WTC11 (cell line): ENCODE measurements at regions not wholly inside any gene's neighbourhood (a gene's known extent, or its start where the extent isn't known, plus 50 kb on each side); places are given as distances from the start of the nearest gene placed in this dataset.

Experiments used
- ATAC-seq: fragments of 200-7000 bp; cut with Tn5 transposase; 2 replicates; pipeline ENCODE4 v1.10.0; 2021; ENCODE audit warnings: mild to moderate bottlenecking, moderate library complexity
- CTCF ChIA-PET: fragments of 300-600 bp; sonication (Branson Sonifier 250); formaldehyde crosslinking; loops from one replicate; lab custom pipeline; 2021; ENCODE audit warnings: antibody characterized with exemption; lab: Charles Lee
- POLR2A ChIA-PET: fragments of 350-600 bp; sonication (Branson Sonifier 250); formaldehyde crosslinking; loops from one replicate; lab custom pipeline; 2021; ENCODE audit warnings: antibody characterized with exemption; lab: Charles Lee
- DNase-seq: peaks from one replicate; pipeline ENCODE4 v3.0.0; 2021; ENCODE audit warnings: low spot score
- H3K27ac Mint-ChIP-seq: 2 replicates; pipeline ENCODE4 v1.8.0; 2021; ENCODE audit warnings: mixed read lengths
- H3K27me3 Mint-ChIP-seq: 2 replicates; pipeline ENCODE4 v1.8.0; 2021; ENCODE audit warnings: low read depth, mild to moderate bottlenecking, moderate library complexity, mixed read lengths
- H3K36me3 Mint-ChIP-seq: 2 replicates; pipeline ENCODE4 v1.8.0; 2021; ENCODE audit warnings: mixed read lengths
- H3K4me1 Mint-ChIP-seq: 2 replicates; pipeline ENCODE4 v1.8.0; 2022; ENCODE audit warnings: mixed read lengths
- H3K4me3 Mint-ChIP-seq: 2 replicates; pipeline ENCODE4 v1.8.0; 2021; ENCODE audit warnings: mild to moderate bottlenecking, moderate library complexity, mixed read lengths
- H3K9me3 Mint-ChIP-seq: 2 replicates; pipeline ENCODE4 v1.8.0; 2021; ENCODE audit warnings: mixed read lengths
- AFF4 ChIP-seq: sonication (generic); formaldehyde crosslinking; IDR thresholded peaks from 2 replicates; pipeline ENCODE4 v1.8.1; 2023; ENCODE audit warnings: mild to moderate bottlenecking, missing genetic modification reagents, borderline replicate concordance
- ATF1 ChIP-seq: sonication (generic); formaldehyde crosslinking; IDR thresholded peaks from 2 replicates; pipeline ENCODE4 v1.8.1; 2023; ENCODE audit warnings: mild to moderate bottlenecking, moderate library complexity, missing genetic modification reagents
- CREB1 ChIP-seq: sonication (generic); formaldehyde crosslinking; IDR thresholded peaks from 2 replicates; pipeline ENCODE4 v1.8.0; 2023; ENCODE audit warnings: mild to moderate bottlenecking, missing genetic modification reagents
- FOXJ3 ChIP-seq: sonication (generic); formaldehyde crosslinking; IDR thresholded peaks from 2 replicates; pipeline ENCODE4 v1.9.0; 2021; ENCODE audit warnings: missing genetic modification reagents, mild to moderate bottlenecking, borderline replicate concordance
- FOXK1 ChIP-seq: sonication (generic); formaldehyde crosslinking; IDR thresholded peaks from 2 replicates; pipeline ENCODE4 v1.8.0; 2022; ENCODE audit warnings: mild to moderate bottlenecking, moderate library complexity, missing genetic modification reagents
- HMGA2 ChIP-seq: fragments of 250-450 bp; sonication (Bioruptor Pico); IDR thresholded peaks from 2 replicates; pipeline ENCODE4 v1.4.0; 2021; ENCODE audit warnings: mild to moderate bottlenecking, moderate library complexity
- KAT7 ChIP-seq: sonication (generic); formaldehyde crosslinking; IDR thresholded peaks from 2 replicates; pipeline ENCODE4 v1.8.1; 2023; ENCODE audit warnings: missing genetic modification reagents, mild to moderate bottlenecking, borderline replicate concordance
- MXD4 ChIP-seq: fragments of 250-450 bp; sonication (Bioruptor Pico); IDR thresholded peaks from 2 replicates; pipeline ENCODE4 v1.8.0; 2021; ENCODE audit warnings: mild to moderate bottlenecking, moderate library complexity, borderline replicate concordance
- MYBL2 ChIP-seq: sonication (generic); formaldehyde crosslinking; IDR thresholded peaks from 2 replicates; pipeline ENCODE4 v1.8.1; 2023; ENCODE audit warnings: mild to moderate bottlenecking, moderate library complexity, missing genetic modification reagents
- NR2C2 ChIP-seq: sonication (generic); formaldehyde crosslinking; IDR thresholded peaks from 2 replicates; pipeline ENCODE4 v1.8.0; 2022; ENCODE audit warnings: mild to moderate bottlenecking, missing genetic modification reagents
- OVOL2 ChIP-seq: fragments of 250-450 bp; sonication (Bioruptor Pico); IDR thresholded peaks from 2 replicates; pipeline ENCODE4 v1.9.0; 2021; ENCODE audit warnings: mild to moderate bottlenecking, borderline replicate concordance
- PRRX2 ChIP-seq: fragments of 250-450 bp; sonication (Bioruptor Pico); IDR thresholded peaks from 2 replicates; pipeline ENCODE4 v1.8.0; 2021; ENCODE audit warnings: mild to moderate bottlenecking
- TCF7 ChIP-seq: sonication (generic); formaldehyde crosslinking; IDR thresholded peaks from 2 replicates; pipeline ENCODE4 v1.8.0; 2022; ENCODE audit warnings: mild to moderate bottlenecking, low read depth, missing genetic modification reagents, moderate library complexity
- TP53 ChIP-seq: sonication (generic); formaldehyde crosslinking; IDR thresholded peaks from 2 replicates; pipeline ENCODE4 v1.8.1; 2023; ENCODE audit warnings: mild to moderate bottlenecking, missing genetic modification reagents
- USF2 ChIP-seq: sonication (generic); formaldehyde crosslinking; IDR thresholded peaks from 2 replicates; pipeline ENCODE4 v1.8.1; 2023; ENCODE audit warnings: mild to moderate bottlenecking, missing genetic modification reagents, moderate library complexity
- ZMAT4 ChIP-seq: fragments of 250-450 bp; sonication (Bioruptor Pico); IDR thresholded peaks from 2 replicates; pipeline ENCODE4 v1.9.0; 2021; ENCODE audit warnings: mild to moderate bottlenecking
- ZNF121 ChIP-seq: sonication (generic); formaldehyde crosslinking; IDR thresholded peaks from 2 replicates; pipeline ENCODE4 v1.8.0; 2023; ENCODE audit warnings: missing genetic modification reagents
- ZNF138 ChIP-seq: sonication (generic); formaldehyde crosslinking; conservative IDR thresholded peaks from 2 replicates; pipeline ENCODE4 v1.8.1; 2022; ENCODE audit warnings: mild to moderate bottlenecking, moderate library complexity, missing genetic modification reagents
- ZNF219 ChIP-seq: sonication (generic); formaldehyde crosslinking; IDR thresholded peaks from 2 replicates; pipeline ENCODE4 v1.8.0; 2023; ENCODE audit warnings: missing genetic modification reagents, mild to moderate bottlenecking, borderline replicate concordance
- ZNF671 ChIP-seq: fragments of 250-450 bp; sonication (Bioruptor Pico); IDR thresholded peaks from 2 replicates; pipeline ENCODE4 v1.8.0; 2021; ENCODE audit warnings: mild to moderate bottlenecking
- ZSCAN18 ChIP-seq: fragments of 250-450 bp; sonication (Bioruptor Pico); IDR thresholded peaks from 2 replicates; pipeline ENCODE4 v2.1.2; 2022; ENCODE audit warnings: mild to moderate bottlenecking, moderate library complexity
- TF ChIP-seq, protein P1 (sequence below): sonication (generic); formaldehyde crosslinking; IDR thresholded peaks from 2 replicates; pipeline ENCODE4 v1.8.0; 2022; ENCODE audit warnings: mild to moderate bottlenecking, missing genetic modification reagents

DNA sequence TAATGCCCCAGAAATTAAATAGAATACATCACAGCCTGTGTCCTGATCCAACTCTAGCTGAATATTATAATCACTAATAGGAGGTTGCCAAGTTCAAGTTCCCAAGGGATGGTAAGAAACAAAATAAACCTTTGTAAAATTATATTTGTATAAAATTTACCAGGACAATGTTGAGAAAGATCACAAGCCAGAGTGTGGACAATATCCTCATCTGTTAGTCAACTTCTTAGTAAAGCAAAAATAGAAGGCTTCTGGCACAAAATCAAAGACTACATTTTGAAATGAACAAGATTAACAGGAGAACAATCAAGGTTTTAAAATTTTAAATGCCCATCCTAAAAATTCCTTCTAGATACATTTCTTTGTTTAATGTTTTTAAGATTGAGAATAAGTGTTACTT is 290.4 kb upstream of the HSF2 start:
- Mint-ChIP-seq H3K27me3 (no peaks in the 10 kb centered on the region), H3K36me3 (no peaks in the 10 kb centered on the region), H3K4me1 (no peaks in the 10 kb centered on the region), H3K4me3 (no peak overlapping the region), H3K27ac (no peak overlapping the region), H3K9me3 (no peaks in the 10 kb centered on the region)
- no peak for ATAC-seq
- ChIA-PET CTCF (no interaction called here), POLR2A (no interaction called here)
- TF ChIP-seq ZNF671 (no peak), ZNF219 (CRISPR knock-in tag) (no peak), KAT7 (no peak)
- DNase-seq, result no peak

DNA sequence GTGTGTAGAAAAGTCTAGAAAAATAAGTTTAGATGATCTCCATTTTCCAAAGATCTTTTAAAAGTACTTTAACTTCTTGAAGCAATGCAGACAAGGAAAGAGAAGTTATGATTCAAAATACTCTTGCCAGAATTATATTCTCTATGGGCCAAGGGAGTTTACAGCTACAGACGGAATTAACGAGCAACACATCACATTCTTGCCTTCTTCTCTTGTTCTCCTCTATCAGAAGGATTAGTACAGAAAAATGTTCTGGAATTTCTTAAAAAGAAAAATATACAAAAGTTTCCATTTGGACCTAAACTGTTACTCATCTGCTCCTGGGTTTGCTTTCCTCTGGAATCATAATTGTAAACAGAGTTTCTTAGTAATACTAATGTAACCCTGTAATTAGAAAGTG is 284.7 kb upstream of the HSF2 start:
- TF ChIP-seq FOXJ3 (no peak), NR2C2 (CRISPR knock-in tag) (no peak), FOXK1 (CRISPR knock-in tag) (no peak), ZMAT4 (no peak), USF2 (CRISPR knock-in tag) (no peak), PRRX2 (CRISPR knock-in tag) (no peak), ZNF138 (CRISPR knock-in tag) (no peak), HMGA2 (CRISPR knock-in tag) (no peak), AFF4 (CRISPR knock-in tag) (no peak), ZNF121 (no peak), TP53 (no peak), CREB1 (CRISPR knock-in tag) (no peak), MYBL2 (CRISPR knock-in tag) (no peak)
- TF ChIP-seq, protein P1, sequence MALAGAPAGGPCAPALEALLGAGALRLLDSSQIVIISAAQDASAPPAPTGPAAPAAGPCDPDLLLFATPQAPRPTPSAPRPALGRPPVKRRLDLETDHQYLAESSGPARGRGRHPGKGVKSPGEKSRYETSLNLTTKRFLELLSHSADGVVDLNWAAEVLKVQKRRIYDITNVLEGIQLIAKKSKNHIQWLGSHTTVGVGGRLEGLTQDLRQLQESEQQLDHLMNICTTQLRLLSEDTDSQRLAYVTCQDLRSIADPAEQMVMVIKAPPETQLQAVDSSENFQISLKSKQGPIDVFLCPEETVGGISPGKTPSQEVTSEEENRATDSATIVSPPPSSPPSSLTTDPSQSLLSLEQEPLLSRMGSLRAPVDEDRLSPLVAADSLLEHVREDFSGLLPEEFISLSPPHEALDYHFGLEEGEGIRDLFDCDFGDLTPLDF, result no peak
- H3K9me3 Mint-ChIP-seq, result no peaks in the 10 kb centered on the region
- ATAC-seq (no peak), DNase-seq (no peak)
- CTCF ChIA-PET, result no interaction called here
- H3K4me3 Mint-ChIP-seq, result no peak overlapping the region
- POLR2A ChIA-PET, result no interaction called here
- no peak overlapping the region for H3K27ac Mint-ChIP-seq
- no peaks in the 10 kb centered on the region for H3K36me3 Mint-ChIP-seq
- no peaks in the 10 kb centered on the region for H3K27me3 Mint-ChIP-seq
- H3K4me1 Mint-ChIP-seq, result no peaks in the 10 kb centered on the region

DNA sequence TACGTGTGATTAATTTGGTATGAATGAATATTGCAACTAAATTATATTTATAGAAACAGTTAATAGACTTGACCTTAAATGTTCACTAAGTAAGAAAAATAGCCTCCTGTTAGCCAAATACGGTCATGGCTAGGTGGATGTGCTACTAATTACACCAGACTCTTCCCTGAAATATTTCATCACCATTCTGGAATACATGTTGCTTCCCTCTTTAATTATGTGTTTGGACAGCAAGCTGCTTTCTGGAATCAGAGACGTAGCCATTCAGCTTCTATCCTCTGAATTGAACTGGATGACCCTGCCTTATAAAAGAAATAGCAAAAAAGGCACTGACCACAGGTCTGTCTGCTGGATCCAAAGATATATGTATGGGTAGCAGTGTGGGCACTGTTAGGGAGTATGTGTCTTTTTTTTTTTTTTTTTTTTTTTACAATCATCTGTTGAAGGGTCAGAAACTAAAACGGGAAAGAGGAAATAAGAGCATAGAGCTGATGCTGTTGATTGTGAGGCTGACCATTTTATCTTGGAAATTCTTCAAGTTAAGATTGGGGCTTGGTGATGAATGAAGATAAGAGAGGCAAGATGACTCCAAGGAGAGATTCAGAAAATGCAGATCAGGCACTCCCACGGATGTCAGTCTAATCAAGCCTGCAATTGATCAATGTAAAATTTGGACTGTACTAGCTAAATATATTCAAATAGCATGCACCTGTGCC is 283.2 kb upstream of the HSF2 start:
- H3K9me3 Mint-ChIP-seq, result no peaks in the 10 kb centered on the region
- ATAC-seq (no peak), DNase-seq (no peak)
- no peaks in the 10 kb centered on the region for H3K4me1 Mint-ChIP-seq
- no peak overlapping the region for H3K4me3 Mint-ChIP-seq
- H3K27me3 Mint-ChIP-seq, result no peaks in the 10 kb centered on the region
- no peak overlapping the region for H3K27ac Mint-ChIP-seq
- ChIA-PET CTCF (no interaction called here), POLR2A (no interaction called here)
- no peaks in the 10 kb centered on the region for H3K36me3 Mint-ChIP-seq
- no peak for TF ChIP-seq ATF1 (CRISPR knock-in tag)
- no peak for TF ChIP-seq MXD4 (CRISPR knock-in tag)
- TF ChIP-seq TCF7 (CRISPR knock-in tag), result no peak
- no peak for TF ChIP-seq OVOL2
- no peak for TF ChIP-seq AFF4 (CRISPR knock-in tag)
- TF ChIP-seq ZSCAN18, result no peak
- TF ChIP-seq, all 79 proteins: peak for 0
